RKO (cell line): ENCODE measurements at regions not wholly inside any gene's neighbourhood (a gene's known extent, or its start where the extent isn't known, plus 50 kb on each side); places are given as distances from the start of the nearest gene placed in this dataset.

Experiments used
- DNase-seq: peaks from one replicate; pipeline ENCODE4 v3.0.0-alpha.2; 2016; ENCODE audit warnings: low spot score

- DNase-seq: no peak
These were observed 93.9 kb upstream of the PRMT6 start for GRCh38 chr1:106962591-106962990.

GRCh38 chr1:106964495-106964894 is 92.0 kb upstream of the PRMT6 start:
- DNase-seq: no peak

GRCh38 chr1:106968644-106969043 is 87.8 kb upstream of the PRMT6 start:
- DNase-seq: no peak

- DNase-seq: no peak
These were observed 86.7 kb upstream of the PRMT6 start for GRCh38 chr1:106969731-106970130.

GRCh38 chr1:106972074-106972473 is 84.4 kb upstream of the PRMT6 start:
- DNase-seq: no peak

GRCh38 chr1:106975944-106976343 is 80.5 kb upstream of the PRMT6 start:
- DNase-seq: peak; percentile 6

- no peak for DNase-seq
These were observed 77.8 kb upstream of the PRMT6 start for GRCh38 chr1:106978477-106979322.

- no peak for DNase-seq
These were observed 77.1 kb upstream of the PRMT6 start for GRCh38 chr1:106979371-106979770.

GRCh38 chr1:106980121-106980520 is 76.4 kb upstream of the PRMT6 start:
- DNase-seq: no peak

- DNase-seq: no peak
These were observed 71.7 kb upstream of the PRMT6 start for GRCh38 chr1:106984801-106985200.

GRCh38 chr1:106986603-106987002 is 69.9 kb upstream of the PRMT6 start:
- no peak for DNase-seq

- no peak for DNase-seq
These were observed 60.5 kb upstream of the PRMT6 start for GRCh38 chr1:106995970-106996369.

- no peak for DNase-seq
These were observed 58.0 kb upstream of the PRMT6 start for GRCh38 chr1:106998431-106999002.

GRCh38 chr1:107000902-107001301 is 55.6 kb upstream of the PRMT6 start:
- DNase-seq: no peak

GRCh38 chr1:107003972-107004371 is 52.5 kb upstream of the PRMT6 start:
- no peak for DNase-seq

GRCh38 chr1:107004421-107004820 is 52.1 kb upstream of the PRMT6 start:
- no peak for DNase-seq
